ENCODE measurements at regions not wholly inside any gene's neighbourhood (a gene's known extent, or its start where the extent isn't known, plus 50 kb on each side); places are given as distances from the start of the nearest gene placed in this dataset.

DNA sequence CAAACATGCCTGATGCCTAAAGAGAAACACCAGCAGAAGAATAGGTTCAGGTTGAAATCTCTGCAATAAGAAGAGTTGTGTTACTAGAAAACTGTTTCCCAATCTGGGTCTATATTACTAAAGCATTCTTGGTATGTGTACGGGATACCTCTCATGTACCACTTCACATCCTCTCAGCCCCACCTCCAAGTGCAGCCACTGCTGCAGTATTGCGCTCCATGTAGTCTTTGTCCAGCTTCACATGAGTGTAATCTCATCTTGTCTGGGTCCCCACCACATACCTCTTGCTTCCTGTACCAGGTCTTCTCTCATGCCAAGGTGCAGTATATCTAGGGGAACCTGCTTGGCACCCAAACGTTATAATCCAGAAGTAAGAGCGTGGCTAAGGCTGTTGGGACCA, 187.5 kb upstream of the EEA1 start:
- TF ChIP-seq ZNF677 (tag by site-specific recombination; IDR thresholded peaks at IDR 0.05) = peak; percentile 62; the same call in 1 of the 2 replicates
- TF ChIP-seq ZNF223 (tag by site-specific recombination; IDR thresholded peaks at IDR 0.05) = no peak
- TF ChIP-seq ZNF707 (tag by site-specific recombination; IDR thresholded peaks at IDR 0.05) = no peak
- TF ChIP-seq ZNF391 (tag by site-specific recombination; IDR thresholded peaks at IDR 0.05; ENCODE audit: borderline replicate concordance, low read depth) = no peak
- no peak for TF ChIP-seq TRIM28 (IDR thresholded peaks at IDR 0.05; ENCODE audit: borderline replicate concordance, low read length)
- Histone ChIP-seq H3K36me3 (ENCODE audit: control insufficient read depth in 2 of 2, insufficient read depth in 1 of 2, low read length in 2 of 2) (no peaks in the 10 kb centered on the region), H3K27ac (ENCODE audit: extremely low read depth, low read depth, low read length) (no peak overlapping the region), H3K4me1 (ENCODE audit: control insufficient read depth, insufficient read depth, low read length) (no peaks in the 10 kb centered on the region), H3K4me3 (ENCODE audit: low read depth, low read length) (no peak overlapping the region), H3K9me3 (ENCODE audit: control insufficient read depth, insufficient read depth, low read depth, low read length) (no peaks in the 10 kb centered on the region)
- ChIA-PET POLR2A (no interaction called here), CTCF (no interaction called here)

DNA sequence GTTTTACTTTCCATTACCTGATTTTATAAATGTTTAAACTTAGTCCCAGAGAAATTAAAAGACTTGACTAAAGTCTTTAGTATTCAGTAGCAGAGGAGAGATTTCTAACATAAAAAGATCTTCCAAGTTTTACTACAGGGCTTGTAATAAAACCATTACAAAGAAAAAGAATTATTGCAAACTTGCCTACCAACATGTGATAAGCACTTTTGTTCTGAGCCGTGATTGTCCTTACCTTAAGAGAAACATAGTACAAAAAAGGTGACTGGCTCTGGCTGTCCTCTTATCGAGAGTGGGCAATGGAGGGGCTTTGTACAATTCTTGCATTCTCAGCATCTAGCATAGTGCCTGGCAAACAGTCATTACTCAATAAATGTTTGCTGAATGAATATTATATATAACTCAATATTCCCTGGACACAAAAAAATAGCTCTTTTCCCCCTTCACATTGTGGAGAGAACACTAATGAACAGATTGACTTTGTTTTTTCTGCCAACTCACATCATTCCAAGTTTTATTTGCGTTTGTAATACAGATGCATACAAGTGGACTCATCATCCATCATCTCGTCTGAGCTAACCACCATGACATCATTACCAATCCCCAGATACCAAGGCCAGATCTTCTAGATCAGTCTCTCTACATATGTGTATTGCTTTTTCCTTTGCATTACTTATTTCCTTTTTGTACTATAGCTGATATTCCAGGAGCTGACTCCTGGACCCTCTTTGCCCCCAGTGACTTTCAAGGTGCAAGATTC, 192.8 kb upstream of the EEA1 start:
- ChIA-PET POLR2A (interaction anchor here (0.8 kb wide), 1 partner anchor 27 kb away, joined by 3 read pairs; no protein-coding TSS in a partner anchor), CTCF (interaction anchor here (1.1 kb wide), 1 partner anchor 23 kb away, joined by 3 read pairs; no protein-coding TSS in a partner anchor)
- H3K4me1 ChIP-seq (ENCODE audit: control insufficient read depth, insufficient read depth, low read length) = no peaks in the 10 kb centered on the region
- TF ChIP-seq, protein P1, sequence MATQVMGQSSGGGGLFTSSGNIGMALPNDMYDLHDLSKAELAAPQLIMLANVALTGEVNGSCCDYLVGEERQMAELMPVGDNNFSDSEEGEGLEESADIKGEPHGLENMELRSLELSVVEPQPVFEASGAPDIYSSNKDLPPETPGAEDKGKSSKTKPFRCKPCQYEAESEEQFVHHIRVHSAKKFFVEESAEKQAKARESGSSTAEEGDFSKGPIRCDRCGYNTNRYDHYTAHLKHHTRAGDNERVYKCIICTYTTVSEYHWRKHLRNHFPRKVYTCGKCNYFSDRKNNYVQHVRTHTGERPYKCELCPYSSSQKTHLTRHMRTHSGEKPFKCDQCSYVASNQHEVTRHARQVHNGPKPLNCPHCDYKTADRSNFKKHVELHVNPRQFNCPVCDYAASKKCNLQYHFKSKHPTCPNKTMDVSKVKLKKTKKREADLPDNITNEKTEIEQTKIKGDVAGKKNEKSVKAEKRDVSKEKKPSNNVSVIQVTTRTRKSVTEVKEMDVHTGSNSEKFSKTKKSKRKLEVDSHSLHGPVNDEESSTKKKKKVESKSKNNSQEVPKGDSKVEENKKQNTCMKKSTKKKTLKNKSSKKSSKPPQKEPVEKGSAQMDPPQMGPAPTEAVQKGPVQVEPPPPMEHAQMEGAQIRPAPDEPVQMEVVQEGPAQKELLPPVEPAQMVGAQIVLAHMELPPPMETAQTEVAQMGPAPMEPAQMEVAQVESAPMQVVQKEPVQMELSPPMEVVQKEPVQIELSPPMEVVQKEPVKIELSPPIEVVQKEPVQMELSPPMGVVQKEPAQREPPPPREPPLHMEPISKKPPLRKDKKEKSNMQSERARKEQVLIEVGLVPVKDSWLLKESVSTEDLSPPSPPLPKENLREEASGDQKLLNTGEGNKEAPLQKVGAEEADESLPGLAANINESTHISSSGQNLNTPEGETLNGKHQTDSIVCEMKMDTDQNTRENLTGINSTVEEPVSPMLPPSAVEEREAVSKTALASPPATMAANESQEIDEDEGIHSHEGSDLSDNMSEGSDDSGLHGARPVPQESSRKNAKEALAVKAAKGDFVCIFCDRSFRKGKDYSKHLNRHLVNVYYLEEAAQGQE (tag by site-specific recombination; IDR thresholded peaks at IDR 0.05) = peak; percentile 15; the same call in 1 of the 2 replicates
- TF ChIP-seq REPIN1 (tag by site-specific recombination; IDR thresholded peaks at IDR 0.05; ENCODE audit: low read depth) (no peak), ZFP3 (tag by site-specific recombination; IDR thresholded peaks at IDR 0.05; ENCODE audit: low read depth) (no peak), ZNF514 (tag by site-specific recombination; IDR thresholded peaks at IDR 0.05) (no peak), ZNF335 (tag by site-specific recombination; conservative IDR thresholded peaks at IDR 0.05) (0 out of 2 replicates have a peak, but pooled peaks have one; percentile 12), ZNF791 (tag by site-specific recombination; IDR thresholded peaks at IDR 0.05) (no peak), ZNF555 (tag by site-specific recombination; conservative IDR thresholded peaks at IDR 0.05) (no peak), ZNF626 (tag by site-specific recombination; IDR thresholded peaks at IDR 0.05) (no peak), ZNF157 (tag by site-specific recombination; IDR thresholded peaks at IDR 0.05) (no peak), ZNF510 (tag by site-specific recombination; IDR thresholded peaks at IDR 0.05; ENCODE audit: insufficient replicate concordance) (no peak), ZNF548 (tag by site-specific recombination; IDR thresholded peaks at IDR 0.05) (no peak), BCL11B (tag by site-specific recombination; IDR thresholded peaks at IDR 0.05; ENCODE audit: low read depth) (no peak), KLF7 (tag by site-specific recombination; IDR thresholded peaks at IDR 0.05; ENCODE audit: borderline replicate concordance) (no peak), ZNF16 (tag by site-specific recombination; IDR thresholded peaks at IDR 0.05; ENCODE audit: low read depth) (no peak), ZBTB20 (tag by site-specific recombination; IDR thresholded peaks at IDR 0.05) (0 out of 2 replicates have a peak, but pooled peaks have one; percentile 32)
- TF ChIP-seq, protein P2, sequence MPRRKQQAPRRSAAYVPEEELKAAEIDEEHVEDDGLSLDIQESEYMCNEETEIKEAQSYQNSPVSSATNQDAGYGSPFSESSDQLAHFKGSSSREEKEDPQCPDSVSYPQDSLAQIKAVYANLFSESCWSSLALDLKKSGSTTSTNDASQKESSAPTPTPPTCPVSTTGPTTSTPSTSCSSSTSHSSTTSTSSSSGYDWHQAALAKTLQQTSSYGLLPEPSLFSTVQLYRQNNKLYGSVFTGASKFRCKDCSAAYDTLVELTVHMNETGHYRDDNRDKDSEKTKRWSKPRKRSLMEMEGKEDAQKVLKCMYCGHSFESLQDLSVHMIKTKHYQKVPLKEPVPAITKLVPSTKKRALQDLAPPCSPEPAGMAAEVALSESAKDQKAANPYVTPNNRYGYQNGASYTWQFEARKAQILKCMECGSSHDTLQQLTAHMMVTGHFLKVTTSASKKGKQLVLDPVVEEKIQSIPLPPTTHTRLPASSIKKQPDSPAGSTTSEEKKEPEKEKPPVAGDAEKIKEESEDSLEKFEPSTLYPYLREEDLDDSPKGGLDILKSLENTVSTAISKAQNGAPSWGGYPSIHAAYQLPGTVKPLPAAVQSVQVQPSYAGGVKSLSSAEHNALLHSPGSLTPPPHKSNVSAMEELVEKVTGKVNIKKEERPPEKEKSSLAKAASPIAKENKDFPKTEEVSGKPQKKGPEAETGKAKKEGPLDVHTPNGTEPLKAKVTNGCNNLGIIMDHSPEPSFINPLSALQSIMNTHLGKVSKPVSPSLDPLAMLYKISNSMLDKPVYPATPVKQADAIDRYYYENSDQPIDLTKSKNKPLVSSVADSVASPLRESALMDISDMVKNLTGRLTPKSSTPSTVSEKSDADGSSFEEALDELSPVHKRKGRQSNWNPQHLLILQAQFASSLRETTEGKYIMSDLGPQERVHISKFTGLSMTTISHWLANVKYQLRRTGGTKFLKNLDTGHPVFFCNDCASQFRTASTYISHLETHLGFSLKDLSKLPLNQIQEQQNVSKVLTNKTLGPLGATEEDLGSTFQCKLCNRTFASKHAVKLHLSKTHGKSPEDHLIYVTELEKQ (tag by site-specific recombination; IDR thresholded peaks at IDR 0.05; ENCODE audit: borderline replicate concordance) = peak; percentile 47; the same call in 1 of the 2 replicates
- TF ChIP-seq, protein P3, sequence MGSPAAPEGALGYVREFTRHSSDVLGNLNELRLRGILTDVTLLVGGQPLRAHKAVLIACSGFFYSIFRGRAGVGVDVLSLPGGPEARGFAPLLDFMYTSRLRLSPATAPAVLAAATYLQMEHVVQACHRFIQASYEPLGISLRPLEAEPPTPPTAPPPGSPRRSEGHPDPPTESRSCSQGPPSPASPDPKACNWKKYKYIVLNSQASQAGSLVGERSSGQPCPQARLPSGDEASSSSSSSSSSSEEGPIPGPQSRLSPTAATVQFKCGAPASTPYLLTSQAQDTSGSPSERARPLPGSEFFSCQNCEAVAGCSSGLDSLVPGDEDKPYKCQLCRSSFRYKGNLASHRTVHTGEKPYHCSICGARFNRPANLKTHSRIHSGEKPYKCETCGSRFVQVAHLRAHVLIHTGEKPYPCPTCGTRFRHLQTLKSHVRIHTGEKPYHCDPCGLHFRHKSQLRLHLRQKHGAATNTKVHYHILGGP (tag by site-specific recombination; IDR thresholded peaks at IDR 0.05) = no peak
- TF ChIP-seq, protein P4, sequence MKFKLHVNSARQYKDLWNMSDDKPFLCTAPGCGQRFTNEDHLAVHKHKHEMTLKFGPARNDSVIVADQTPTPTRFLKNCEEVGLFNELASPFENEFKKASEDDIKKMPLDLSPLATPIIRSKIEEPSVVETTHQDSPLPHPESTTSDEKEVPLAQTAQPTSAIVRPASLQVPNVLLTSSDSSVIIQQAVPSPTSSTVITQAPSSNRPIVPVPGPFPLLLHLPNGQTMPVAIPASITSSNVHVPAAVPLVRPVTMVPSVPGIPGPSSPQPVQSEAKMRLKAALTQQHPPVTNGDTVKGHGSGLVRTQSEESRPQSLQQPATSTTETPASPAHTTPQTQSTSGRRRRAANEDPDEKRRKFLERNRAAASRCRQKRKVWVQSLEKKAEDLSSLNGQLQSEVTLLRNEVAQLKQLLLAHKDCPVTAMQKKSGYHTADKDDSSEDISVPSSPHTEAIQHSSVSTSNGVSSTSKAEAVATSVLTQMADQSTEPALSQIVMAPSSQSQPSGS (tag by site-specific recombination; IDR thresholded peaks at IDR 0.05; ENCODE audit: low read depth) = peak; percentile 92

More for the DNA sequence above, 192.8 kb upstream of the EEA1 start:
- H3K4me3 ChIP-seq (ENCODE audit: low read depth, low read length) = no peak overlapping the region
- H3K9me3 ChIP-seq (ENCODE audit: control insufficient read depth, insufficient read depth, low read depth, low read length) = no peaks in the 10 kb centered on the region
- no peaks in the 10 kb centered on the region for H3K36me3 ChIP-seq (ENCODE audit: control insufficient read depth in 2 of 2, insufficient read depth in 1 of 2, low read length in 2 of 2)
- H3K27ac ChIP-seq (ENCODE audit: extremely low read depth, low read depth, low read length) = no peak overlapping the region

Data from HEK293 (cell line).